HG03521 (cell line): ENCODE measurements at regions not wholly inside any gene's neighbourhood (a gene's known extent, or its start where the extent isn't known, plus 50 kb on each side); places are given as distances from the start of the nearest gene placed in this dataset.

Experiments
- ATAC-seq: cut with Tn5 transposase; IDR thresholded peaks from one replicate; pipeline ENCODE4 v1.9.1; 2021; ENCODE audit warnings: mild to moderate bottlenecking, moderate library complexity; ENCODE audit not compliant: unreplicated experiment

DNA sequence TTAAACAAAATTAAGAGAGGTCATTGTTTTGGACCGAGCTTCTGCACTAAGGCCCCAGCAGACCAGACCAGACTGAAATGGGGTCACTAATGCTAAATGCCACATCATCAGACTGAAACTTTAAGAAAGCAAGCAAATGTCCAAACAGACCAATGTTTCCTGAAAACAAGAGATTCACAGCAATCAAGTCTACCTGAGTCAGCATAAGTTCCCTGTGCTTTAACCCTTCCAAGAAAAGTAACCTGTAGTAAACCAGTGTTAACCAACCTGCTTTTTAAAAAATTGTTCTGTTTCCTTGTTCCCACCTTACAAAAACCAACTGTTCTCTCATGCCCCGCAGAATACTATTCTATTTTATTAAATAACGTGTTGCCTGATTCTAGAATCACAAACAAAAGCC is 241.1 kb upstream of the GADL1 start:
- no peak for ATAC-seq

DNA sequence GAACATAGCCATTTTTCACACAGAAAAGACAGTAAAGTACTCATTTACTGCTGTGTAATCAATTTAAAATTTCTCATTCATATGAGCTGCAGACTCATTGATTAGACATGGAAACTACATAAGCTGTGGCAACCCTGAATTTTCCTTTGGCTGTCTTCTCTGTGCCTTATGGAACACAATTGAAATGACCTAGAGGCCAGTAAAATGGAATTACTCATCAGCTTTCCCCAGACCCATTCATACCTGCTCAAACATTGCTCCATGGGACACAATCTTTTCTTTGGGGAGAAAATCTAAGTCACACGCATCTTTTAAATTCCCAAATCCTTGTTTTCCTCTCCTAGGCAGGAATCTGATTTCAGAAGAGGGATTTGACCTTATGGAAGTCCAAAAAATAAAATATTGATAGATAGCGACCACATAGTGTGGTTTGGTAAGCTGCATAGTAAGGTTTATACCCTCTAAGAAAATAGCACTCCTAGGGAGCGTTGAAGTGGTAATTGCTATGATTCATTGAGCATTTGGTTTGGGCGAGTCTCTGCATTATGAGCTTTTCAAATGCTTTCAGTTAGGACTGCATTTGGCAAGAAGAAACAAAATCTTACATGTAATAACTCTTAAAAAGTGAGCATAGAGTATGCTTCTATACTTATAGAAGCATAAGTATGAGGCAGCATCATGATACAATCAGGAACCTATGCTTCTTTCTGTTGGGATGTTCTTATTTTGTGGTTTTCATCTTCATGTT is 243.4 kb upstream of the GADL1 start:
- no peak for ATAC-seq

DNA sequence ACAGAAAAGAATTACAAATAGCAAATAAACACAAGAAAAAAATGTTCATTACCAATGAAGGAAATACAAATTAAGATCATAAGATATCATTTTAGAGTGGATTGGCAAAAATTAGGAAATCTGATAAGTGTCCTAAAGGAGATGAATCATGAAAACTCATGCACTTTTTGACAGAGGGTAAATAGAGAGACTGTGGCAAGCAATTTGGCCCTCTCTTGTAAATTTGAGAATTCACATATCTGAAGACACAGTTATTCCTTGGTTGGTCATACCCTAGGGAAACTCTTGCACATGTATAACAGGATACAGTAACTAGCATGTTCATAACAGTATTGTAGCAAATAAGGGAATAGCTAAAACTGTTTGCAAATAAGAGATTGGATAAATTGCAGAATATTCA is 246.0 kb upstream of the GADL1 start:
- no peak for ATAC-seq

DNA sequence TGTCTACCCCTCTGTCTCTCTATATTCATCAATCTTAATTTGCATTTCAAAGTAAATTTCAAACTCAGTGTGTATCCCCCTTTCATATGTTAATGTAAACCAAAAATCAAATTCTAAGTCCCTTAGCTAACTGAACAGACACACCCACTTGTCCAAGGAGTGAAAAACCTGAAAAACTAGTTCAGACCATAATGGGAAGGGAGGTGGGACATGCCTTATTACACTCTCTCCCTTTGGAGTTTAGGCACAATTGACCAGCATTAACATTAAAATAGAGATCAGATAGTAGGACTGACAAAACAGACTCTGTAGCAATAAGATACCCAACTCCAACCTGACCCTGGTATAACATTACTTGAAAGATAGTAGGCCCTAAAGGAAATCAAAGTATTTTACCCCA is 247.7 kb upstream of the GADL1 start:
- no peak for ATAC-seq

GRCh38 chr3:31142543-31142942 is 248.1 kb upstream of the GADL1 start:
- ATAC-seq = no peak

DNA sequence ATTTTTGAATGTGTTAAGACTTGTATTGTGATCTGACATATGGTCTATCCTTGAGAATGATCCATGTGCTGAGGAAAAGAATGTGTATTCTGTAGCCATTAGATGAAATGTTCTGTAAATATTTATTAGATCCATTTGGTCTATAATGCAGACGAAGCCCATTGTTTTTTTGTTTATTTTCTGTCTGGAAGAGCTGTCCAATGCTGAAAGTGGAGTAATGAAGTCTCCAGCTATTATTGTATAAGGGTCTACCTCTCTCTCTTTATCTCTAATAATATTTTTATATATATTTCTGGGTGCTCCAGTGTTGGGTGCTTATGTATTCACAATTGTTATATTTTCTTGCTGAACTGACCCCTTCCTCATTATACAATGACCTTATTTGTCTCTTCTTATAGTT is 250.6 kb upstream of the GADL1 start:
- no peak for ATAC-seq

GRCh38 chr3:31147550-31147949 is 253.1 kb upstream of the GADL1 start:
- no peak for ATAC-seq

- ATAC-seq = no peak
These were observed 262.7 kb upstream of the GADL1 start for GRCh38 chr3:31157047-31157694.

DNA sequence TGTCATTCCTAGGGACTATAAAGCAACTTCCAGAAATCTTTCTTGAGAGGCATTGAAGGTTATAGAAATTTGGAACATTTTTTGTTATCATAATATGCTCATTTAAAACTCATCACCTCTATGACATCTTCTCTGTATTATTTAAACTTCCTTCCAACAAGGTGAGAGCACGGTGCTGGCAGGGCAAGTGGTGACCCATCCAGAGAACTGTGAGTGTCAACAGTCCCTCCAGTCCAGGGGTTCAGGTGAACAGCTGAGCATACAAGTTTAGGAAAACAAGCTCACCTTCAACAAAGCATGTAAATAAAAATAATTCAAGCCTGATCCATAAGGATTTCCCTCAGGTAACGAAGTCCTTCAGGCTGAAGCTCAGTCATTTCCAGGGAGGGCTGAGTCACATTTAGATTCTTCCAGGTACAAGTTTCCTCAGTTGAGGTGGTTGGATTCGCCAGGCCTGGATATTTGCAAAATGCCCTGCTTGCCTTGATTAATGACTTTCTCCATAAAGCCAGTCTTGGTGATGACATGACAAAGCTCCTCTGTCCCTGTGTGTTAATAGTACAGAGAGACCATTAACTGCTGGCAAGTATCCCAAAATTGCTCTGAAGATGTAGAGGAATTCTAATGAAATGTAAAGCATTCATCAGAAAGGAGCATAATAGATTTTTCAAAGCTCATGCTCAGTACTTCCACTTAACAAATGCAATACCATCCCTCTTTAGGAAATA is 263.6 kb upstream of the GADL1 start:
- ATAC-seq = no peak

DNA sequence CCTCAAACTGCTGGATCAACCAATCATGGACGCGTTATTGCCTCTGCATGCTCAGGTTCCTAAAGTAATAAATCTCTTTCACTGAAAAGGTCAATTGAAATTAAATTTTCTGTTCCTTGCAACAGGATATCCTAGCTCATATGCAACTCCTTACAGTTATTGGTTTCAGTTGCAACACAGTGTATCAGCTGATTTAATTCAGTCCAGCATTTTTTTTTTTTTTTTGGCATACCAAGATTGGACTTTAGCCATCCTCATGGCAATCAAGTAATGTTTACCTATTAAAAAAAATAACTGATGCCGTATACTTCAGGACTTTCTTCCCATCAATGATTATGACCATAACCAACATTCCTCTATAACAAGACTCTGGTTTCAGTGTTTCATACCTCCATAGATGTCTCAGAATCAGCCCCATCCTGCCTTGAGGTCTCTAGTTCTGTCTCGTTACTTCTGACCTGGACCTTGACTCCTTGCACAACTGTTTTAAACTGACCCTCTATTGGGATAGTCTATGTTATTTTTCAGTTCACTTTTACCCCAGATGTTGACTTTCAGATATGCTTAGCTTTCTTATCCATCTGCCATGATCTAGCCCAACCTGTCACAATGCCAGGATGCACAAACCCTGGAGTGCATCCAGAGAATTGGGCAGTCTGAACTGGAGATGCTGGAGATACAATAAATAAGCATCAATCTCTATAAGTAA is 265.0 kb upstream of the GADL1 start:
- no peak for ATAC-seq

- no peak for ATAC-seq
These were observed 267.4 kb upstream of the GADL1 start for GRCh38 chr3:31161889-31162288.

- no peak for ATAC-seq
These were observed 269.9 kb upstream of the GADL1 start for GRCh38 chr3:31164381-31164780.

- ATAC-seq = no peak
These were observed 271.0 kb upstream of the GADL1 start for GRCh38 chr3:31165399-31165860.

DNA sequence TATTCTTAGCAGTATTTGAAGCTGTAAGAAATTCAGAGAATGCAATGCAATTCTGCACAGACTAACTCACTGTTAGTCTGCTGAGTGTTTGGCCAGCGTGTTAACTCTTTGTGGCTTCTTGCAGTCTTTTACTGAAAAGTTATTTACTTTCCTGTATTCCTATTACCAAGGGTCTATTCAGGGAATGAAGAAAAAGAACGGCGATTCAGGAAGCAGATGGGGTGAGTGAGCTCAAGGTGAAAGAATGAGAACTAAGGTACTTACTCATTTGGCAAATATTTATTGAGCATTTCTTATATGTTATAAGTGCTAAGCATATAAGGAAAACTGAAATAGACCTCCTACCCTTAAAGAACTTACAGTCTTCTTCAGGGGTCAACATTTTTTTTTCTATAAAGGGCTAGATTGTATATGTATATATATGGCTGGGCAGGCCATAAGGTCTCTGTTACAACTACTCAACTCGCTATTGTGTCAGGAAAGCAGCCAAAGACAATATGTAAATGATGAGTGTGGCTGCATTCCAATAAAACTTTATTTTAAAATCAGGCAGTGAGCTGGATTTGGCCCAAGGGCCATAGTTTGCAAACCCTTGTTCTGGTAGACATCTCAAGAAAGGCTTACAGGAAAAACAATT is 271.9 kb upstream of the GADL1 start:
- no peak for ATAC-seq

- ATAC-seq = no peak
These were observed 273.2 kb upstream of the GADL1 start for GRCh38 chr3:31167666-31168065.

GRCh38 chr3:31170932-31171670 is 276.6 kb upstream of the GADL1 start:
- no peak for ATAC-seq

DNA sequence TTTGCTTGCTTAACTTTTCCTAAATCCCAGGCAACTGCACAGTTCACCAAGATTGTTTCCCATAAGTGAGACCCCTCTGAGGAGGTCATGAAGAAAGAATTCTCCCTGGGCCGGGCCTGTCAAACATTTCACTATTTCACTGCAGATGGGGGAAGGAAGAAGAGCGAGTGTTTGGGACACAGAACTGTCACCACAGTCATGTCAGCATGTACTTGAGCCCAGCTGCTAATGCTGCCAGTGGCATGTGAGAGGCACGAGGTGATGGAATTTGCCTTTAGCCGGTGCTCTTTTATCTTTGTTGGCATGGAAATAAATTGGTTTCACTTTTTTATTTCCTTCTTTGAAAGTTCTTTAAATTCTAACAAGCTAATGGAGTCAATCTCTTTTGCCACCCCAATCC is 277.9 kb upstream of the GADL1 start:
- no peak for ATAC-seq

DNA sequence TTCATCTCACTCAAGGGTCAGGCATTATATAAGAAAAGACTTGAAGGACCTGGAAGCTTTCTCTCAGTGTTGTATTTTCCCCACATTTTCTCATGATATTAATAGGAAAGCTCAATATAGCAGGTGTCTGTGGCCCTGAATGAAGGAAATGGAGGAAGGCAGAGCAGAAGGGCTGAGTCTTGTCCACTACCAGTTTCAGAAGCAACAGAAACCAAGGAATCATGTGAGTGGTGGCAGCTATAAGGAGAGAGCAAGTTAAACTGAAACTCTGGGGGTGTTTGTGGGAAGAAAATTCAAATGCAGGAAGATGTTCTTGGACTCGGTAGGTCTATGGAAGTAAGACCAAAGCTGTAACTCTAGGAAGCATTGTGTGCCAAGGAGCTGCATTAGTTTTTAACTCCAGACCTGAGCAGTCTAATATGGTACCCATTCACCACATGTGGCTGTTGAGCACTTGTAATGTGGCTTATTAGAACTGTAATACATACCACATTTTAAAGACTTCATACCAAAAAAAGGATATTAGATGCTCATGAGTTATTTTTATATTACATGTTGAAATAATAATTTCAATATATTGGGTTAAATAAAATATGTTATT is 278.8 kb upstream of the GADL1 start:
- ATAC-seq = no peak

DNA sequence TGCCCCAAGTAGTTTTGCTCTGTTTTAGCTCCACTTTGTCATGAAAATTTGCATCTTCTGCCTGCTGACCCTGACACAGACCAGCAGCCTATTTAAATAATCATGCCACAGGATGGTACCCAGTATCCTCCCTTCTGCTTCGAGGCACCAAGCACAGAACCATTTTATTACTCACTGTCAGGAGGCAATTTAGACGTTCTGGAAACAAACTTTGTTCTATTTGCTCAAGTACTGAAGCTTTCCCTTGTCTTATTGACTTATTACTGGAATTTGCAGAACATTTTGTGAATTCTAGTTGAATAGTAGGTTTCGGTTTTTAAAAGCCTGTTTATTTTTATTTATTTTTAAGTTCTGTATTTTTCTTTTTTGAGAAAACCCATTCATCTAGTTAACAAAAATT is 279.6 kb upstream of the GADL1 start:
- no peak for ATAC-seq

DNA sequence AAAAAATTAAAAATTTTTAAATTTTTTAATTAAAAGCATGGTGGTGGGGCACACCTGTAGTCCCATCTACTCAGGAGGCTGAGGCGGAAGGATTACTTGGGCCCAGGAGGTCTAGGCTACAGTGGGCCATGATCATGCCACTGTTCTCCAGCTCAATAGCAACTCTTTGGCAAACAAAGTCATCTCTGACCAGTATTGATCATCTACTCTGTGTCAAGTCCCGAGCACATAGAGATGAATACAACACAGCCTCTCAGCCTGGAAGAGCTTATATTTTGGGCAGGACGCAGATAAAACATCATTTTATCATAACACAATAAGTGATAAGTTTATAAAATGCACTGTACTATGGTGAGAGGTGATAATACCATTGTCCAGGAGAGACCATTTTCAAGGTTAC is 281.6 kb upstream of the GADL1 start:
- ATAC-seq = no peak
